ENCODE measurements at regions not wholly inside any gene's neighbourhood (a gene's known extent, or its start where the extent isn't known, plus 50 kb on each side); places are given as distances from the start of the nearest gene placed in this dataset.
"Not testable (repeated sequence)": the region's sequence is repeated elsewhere in the genome, so short reads cannot be mapped to it uniquely, and the experiment has no call there.

DNA sequence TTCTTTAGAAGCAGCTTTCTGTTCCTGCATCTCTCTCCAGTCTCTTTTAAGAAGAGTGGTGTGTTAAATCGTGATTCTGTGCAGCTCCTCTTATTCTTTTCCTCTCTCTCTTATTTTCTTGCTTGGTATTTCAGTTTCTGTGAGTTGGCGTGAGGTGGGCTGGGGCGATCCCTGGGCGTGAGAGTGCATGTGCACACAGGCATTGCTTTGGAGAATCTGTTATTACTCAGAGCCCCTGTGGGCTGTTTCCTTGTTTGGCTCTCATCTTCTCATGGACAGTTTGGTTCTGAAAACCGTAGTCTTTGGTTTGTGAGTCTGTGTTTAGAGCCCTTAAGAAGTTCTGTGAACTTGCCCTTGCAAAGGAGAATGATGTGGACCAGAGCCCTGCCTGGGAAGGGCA, 97.2 kb upstream of the CLNK start:
- Histone ChIP-seq H3K36me3 (ENCODE audit: control insufficient read depth, insufficient read depth, low read length) (no peaks in the 10 kb centered on the region), H3K27ac (ENCODE audit: low read length) (no peak overlapping the region), H3K4me1 (ENCODE audit: control insufficient read depth, insufficient read depth, low read length) (no peaks in the 10 kb centered on the region), H3K9me3 (ENCODE audit: control insufficient read depth, insufficient read depth, low read length) (no peaks in the 10 kb centered on the region), H3K27me3 (ENCODE audit: control insufficient read depth, insufficient read depth, low read length) (no peaks in the 10 kb centered on the region), H3K4me3 (ENCODE audit: low read length) (no peak overlapping the region)
- intact Hi-C loops (cut with micrococcal nuclease), result no loop called here
- peaks cover 0 to 6% of the 10 kb centered on the region in 2 donors for H3K27me3 Mint-ChIP-seq (ENCODE audit: low read depth in 2 of 2)
- H3K4me3 Mint-ChIP-seq, result no peak overlapping the region
- TF ChIP-seq, protein P1, sequence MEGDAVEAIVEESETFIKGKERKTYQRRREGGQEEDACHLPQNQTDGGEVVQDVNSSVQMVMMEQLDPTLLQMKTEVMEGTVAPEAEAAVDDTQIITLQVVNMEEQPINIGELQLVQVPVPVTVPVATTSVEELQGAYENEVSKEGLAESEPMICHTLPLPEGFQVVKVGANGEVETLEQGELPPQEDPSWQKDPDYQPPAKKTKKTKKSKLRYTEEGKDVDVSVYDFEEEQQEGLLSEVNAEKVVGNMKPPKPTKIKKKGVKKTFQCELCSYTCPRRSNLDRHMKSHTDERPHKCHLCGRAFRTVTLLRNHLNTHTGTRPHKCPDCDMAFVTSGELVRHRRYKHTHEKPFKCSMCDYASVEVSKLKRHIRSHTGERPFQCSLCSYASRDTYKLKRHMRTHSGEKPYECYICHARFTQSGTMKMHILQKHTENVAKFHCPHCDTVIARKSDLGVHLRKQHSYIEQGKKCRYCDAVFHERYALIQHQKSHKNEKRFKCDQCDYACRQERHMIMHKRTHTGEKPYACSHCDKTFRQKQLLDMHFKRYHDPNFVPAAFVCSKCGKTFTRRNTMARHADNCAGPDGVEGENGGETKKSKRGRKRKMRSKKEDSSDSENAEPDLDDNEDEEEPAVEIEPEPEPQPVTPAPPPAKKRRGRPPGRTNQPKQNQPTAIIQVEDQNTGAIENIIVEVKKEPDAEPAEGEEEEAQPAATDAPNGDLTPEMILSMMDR (IDR thresholded peaks at IDR 0.05), result no peak
- no peak overlapping the region for H3K27ac Mint-ChIP-seq
- no peaks in the 10 kb centered on the region for H3K36me3 Mint-ChIP-seq
- WGBS (ENCODE audit: insufficient coverage), result 90% methylated on average over 4 of the region's 5 CpGs
- H3K4me1 Mint-ChIP-seq, result no peaks in the 10 kb centered on the region
- ATAC-seq (no peak), DNase-seq (no peak)
- no peaks in the 10 kb centered on the region for H3K9me3 Mint-ChIP-seq

DNA sequence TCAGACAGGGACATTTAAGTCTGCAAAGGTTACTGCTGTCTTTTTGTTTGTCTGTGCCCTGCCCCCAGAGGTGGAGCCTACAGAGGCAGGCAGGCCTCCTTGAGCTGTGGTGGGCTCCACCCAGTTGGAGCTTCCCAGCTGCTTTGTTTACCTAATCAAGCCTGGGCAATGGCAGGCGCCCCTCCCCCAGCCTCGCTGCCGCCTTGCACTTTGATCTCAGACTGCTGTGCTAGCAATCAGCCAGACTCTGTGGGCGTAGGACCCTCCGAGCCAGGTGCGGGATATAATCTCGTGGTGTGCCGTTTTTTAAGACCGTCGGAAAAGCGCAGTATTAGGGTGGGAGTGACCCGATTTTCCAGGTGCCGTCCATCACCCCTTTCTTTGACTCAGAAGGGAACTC, 96.2 kb upstream of the CLNK start:
- H3K4me3 ChIP-seq (ENCODE audit: low read length); DNase-seq; ATAC-seq; H3K4me1 Mint-ChIP-seq; H3K4me3 Mint-ChIP-seq; H3K27ac ChIP-seq (ENCODE audit: low read length); H3K27me3 ChIP-seq (ENCODE audit: control insufficient read depth, insufficient read depth, low read length); H3K4me1 ChIP-seq (ENCODE audit: control insufficient read depth, insufficient read depth, low read length); H3K27me3 Mint-ChIP-seq (ENCODE audit: low read depth in 2 of 2); H3K36me3 ChIP-seq (ENCODE audit: control insufficient read depth, insufficient read depth, low read length); H3K9me3 ChIP-seq (ENCODE audit: control insufficient read depth, insufficient read depth, low read length); intact Hi-C loops (cut with micrococcal nuclease); H3K9me3 Mint-ChIP-seq; H3K27ac Mint-ChIP-seq; H3K36me3 Mint-ChIP-seq: not testable (repeated sequence)
- 94% methylated on average over 13 of the region's 13 CpGs for WGBS (ENCODE audit: insufficient coverage)

DNA sequence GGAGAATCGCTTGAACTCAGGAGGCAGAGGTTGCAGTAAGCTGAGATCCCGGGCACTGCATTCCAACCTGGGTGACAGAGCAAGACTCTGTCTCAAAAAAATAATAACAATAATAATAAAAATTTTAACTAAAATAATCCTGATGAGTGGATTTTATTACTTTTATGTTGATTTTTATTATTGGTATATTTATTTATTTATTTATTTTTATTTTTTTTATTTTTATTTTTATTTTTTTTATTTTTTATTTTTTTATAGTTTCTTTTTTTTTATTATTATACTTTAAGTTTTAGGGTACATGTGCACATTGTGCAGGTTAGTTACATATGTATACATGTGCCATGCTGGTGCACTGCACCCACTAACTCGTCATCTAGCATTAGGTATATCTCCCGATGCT, 90.6 kb upstream of the CLNK start:
- peaks cover 2 to 20% of the 10 kb centered on the region in 2 donors for H3K27me3 Mint-ChIP-seq (ENCODE audit: low read depth in 2 of 2)
- H3K4me3 Mint-ChIP-seq; H3K36me3 ChIP-seq (ENCODE audit: control insufficient read depth, insufficient read depth, low read length); H3K4me3 ChIP-seq (ENCODE audit: low read length); H3K9me3 ChIP-seq (ENCODE audit: control insufficient read depth, insufficient read depth, low read length); H3K27ac Mint-ChIP-seq; H3K4me1 Mint-ChIP-seq; H3K36me3 Mint-ChIP-seq; intact Hi-C loops (cut with micrococcal nuclease); ATAC-seq; H3K9me3 Mint-ChIP-seq; DNase-seq; H3K27me3 ChIP-seq (ENCODE audit: control insufficient read depth, insufficient read depth, low read length); H3K4me1 ChIP-seq (ENCODE audit: control insufficient read depth, insufficient read depth, low read length); H3K27ac ChIP-seq (ENCODE audit: low read length): not testable (repeated sequence)
- WGBS (ENCODE audit: insufficient coverage), result 90% methylated on average over 1 of the region's 4 CpGs

DNA sequence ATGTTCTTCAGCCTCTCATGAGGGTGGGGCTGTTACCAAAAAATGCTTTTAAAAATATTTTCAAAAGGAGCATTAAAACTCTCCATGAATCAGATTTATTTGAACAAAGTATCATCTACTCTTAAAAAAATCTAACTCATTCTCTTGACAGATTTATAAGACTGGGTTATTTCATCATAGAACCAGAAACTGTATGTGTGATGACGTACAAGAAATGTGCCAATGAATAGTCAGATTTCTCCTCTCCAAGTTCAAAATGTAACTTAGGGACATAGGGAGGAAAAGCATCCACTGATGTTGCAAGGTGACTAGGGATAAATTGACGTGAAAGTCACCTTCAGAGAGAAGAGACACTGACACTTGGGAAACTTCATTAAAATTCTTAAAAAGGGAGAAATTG, 89.1 kb upstream of the CLNK start:
- TF ChIP-seq, protein P1 (IDR thresholded peaks at IDR 0.05), result no peak
- Histone ChIP-seq H3K27me3 (ENCODE audit: control insufficient read depth, insufficient read depth, low read length) (no peaks in the 10 kb centered on the region), H3K9me3 (ENCODE audit: control insufficient read depth, insufficient read depth, low read length) (no peaks in the 10 kb centered on the region), H3K27ac (ENCODE audit: low read length) (no peak overlapping the region), H3K4me3 (ENCODE audit: low read length) (no peak overlapping the region), H3K36me3 (ENCODE audit: control insufficient read depth, insufficient read depth, low read length) (no peaks in the 10 kb centered on the region), H3K4me1 (ENCODE audit: control insufficient read depth, insufficient read depth, low read length) (no peaks in the 10 kb centered on the region)
- WGBS (ENCODE audit: insufficient coverage), result 81% methylated on average over 1 of the region's 2 CpGs
- no peaks in the 10 kb centered on the region for H3K36me3 Mint-ChIP-seq
- peaks cover 2 to 20% of the 10 kb centered on the region in 2 donors for H3K27me3 Mint-ChIP-seq (ENCODE audit: low read depth in 2 of 2)
- DNase-seq, result no peak
- no peak overlapping the region for H3K4me3 Mint-ChIP-seq
- no peak overlapping the region for H3K27ac Mint-ChIP-seq
- H3K9me3 Mint-ChIP-seq, result no peaks in the 10 kb centered on the region
- intact Hi-C loops (cut with micrococcal nuclease), result no loop called here
- ATAC-seq, result no peak
- H3K4me1 Mint-ChIP-seq, result no peaks in the 10 kb centered on the region

DNA sequence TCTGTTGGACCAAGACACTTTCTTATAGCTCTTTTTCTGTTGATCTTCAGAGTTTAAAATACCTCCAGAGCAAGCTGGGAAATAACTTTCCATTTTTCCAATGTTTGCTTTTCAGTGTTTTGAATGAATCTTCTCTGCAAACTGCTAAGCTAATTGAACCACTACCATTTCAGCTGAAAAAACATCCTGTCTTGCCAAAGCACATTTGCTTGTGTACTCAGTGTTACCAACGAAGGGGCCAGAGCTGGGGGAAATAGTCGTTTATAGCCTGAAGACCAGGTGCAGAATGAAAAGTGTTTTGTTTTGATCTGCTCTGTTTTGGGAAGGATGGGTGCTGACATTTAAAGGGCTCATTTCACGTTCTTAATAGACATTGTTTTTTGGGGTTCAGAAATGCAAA, 88.4 kb upstream of the CLNK start:
- Mint-ChIP-seq H3K9me3 (no peaks in the 10 kb centered on the region), H3K4me1 (no peaks in the 10 kb centered on the region), H3K27me3 (ENCODE audit: low read depth in 2 of 2) (peaks cover 2 to 20% of the 10 kb centered on the region in 2 donors), H3K4me3 (no peak overlapping the region), H3K27ac (no peak overlapping the region), H3K36me3 (no peaks in the 10 kb centered on the region)
- ATAC-seq (no peak), DNase-seq (no peak)
- H3K4me1 ChIP-seq (ENCODE audit: control insufficient read depth, insufficient read depth, low read length), result no peaks in the 10 kb centered on the region
- H3K27me3 ChIP-seq (ENCODE audit: control insufficient read depth, insufficient read depth, low read length), result no peaks in the 10 kb centered on the region
- WGBS (ENCODE audit: insufficient coverage), result 61% methylated on average over 3 of the region's 3 CpGs
- TF ChIP-seq, protein P1 (IDR thresholded peaks at IDR 0.05), result no peak
- no peaks in the 10 kb centered on the region for H3K36me3 ChIP-seq (ENCODE audit: control insufficient read depth, insufficient read depth, low read length)
- intact Hi-C loops (cut with micrococcal nuclease), result no loop called here
- H3K27ac ChIP-seq (ENCODE audit: low read length), result no peak overlapping the region
- H3K4me3 ChIP-seq (ENCODE audit: low read length), result no peak overlapping the region
- no peaks in the 10 kb centered on the region for H3K9me3 ChIP-seq (ENCODE audit: control insufficient read depth, insufficient read depth, low read length)
